ENCODE measurements at regions not wholly inside any gene's neighbourhood (a gene's known extent, or its start where the extent isn't known, plus 50 kb on each side); places are given as distances from the start of the nearest gene placed in this dataset.
"Not testable (repeated sequence)": the region's sequence is repeated elsewhere in the genome, so short reads cannot be mapped to it uniquely, and the experiment has no call there.

DNA sequence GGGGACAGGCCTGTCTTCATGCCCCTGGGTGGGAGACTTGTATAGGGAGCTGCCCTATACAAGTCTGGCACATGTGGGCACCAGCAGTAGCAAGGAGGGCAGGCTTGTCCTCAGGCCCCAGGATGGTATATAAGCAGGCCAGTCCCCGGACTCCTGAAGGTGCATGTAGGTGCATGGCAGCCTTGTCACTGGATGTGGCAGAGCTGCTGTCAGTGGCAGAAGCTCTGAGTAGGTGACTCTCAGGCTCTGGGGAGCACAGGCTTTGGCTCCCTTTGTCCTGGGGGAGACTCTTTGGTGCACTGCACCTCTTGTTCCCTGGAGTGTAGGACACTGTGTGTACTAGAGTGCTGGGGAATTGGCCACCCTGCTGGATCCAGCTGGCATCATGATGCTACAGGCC is 376.7 kb upstream of the DIPK2B start:
- no peak for DNase-seq (ENCODE audit: low spot score)

DNA sequence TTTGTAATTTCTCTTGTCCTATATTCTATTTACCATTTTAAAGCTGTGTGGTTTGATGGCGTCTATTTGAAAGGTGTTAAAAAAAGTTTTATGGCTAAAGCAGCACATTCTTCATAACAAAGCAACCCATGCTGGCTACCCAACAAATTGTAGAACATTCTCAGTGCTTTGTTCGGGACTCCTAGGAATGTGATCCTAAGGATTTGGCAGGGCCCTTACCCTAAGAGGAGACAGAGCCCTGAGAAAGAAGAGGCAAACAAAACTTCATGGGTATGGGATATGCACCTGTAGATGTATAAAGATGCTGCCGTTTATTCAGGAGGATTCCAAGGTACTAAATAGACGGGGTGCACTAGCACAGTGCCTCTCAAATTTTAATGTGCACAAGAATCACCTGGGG is 370.8 kb upstream of the DIPK2B start:
- DNase-seq (ENCODE audit: low spot score), result no peak

DNA sequence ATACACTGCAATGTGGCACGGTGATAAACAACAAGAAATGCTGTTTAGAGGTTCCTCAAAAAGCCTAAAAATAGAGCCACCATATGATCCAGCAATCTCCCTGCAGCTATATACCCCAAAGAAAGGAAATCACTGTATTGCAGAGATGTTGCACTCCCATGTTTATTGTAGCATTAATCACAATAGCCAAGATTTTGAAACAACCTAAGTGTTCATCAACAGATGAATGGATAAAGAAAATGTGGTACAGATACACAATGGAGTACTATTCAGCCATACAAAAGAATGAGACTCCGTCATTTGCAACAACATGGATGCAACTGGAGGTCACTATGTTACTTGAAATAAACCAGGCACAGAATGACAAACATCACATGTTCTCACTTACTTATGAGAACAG is 365.8 kb upstream of the DIPK2B start:
- DNase-seq (ENCODE audit: low spot score), result no peak

DNA sequence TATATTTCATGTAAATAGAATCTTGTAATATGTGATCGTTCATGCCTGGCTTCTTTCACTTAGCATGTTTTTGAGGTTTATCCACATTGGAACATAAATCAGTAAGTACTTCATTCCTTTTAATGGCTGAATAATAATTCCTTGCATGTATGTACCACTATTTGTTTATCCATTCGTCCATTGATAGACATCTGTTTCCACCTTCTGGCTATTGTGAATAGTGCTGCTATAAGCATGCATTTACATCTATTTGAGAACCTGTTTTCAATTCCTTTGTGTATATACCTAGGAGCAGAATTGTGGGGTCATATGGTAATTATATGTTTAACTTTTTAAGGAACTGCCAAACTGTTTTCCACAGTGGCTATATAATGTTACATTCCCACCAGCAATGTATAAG is 356.7 kb upstream of the DIPK2B start:
- DNase-seq (ENCODE audit: low spot score), result no peak

DNA sequence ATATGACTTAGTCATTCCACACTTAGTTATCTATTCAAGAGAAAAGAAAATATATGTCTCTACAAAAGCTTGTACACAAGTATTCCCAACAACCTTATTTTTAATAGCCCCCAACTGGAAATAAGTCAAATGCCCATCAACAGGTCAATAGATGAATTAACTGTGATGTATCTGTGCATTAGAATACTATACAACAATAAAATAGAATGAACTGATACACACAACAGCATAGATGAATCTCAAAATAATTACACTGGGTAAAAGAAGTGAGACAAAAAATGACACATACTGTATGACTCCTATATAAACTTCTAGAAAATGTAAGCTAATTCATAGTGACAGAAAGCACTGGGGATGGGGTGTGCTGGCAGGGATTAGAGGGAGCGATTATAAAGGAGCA is 354.1 kb upstream of the DIPK2B start:
- DNase-seq (ENCODE audit: low spot score), result no peak

DNA sequence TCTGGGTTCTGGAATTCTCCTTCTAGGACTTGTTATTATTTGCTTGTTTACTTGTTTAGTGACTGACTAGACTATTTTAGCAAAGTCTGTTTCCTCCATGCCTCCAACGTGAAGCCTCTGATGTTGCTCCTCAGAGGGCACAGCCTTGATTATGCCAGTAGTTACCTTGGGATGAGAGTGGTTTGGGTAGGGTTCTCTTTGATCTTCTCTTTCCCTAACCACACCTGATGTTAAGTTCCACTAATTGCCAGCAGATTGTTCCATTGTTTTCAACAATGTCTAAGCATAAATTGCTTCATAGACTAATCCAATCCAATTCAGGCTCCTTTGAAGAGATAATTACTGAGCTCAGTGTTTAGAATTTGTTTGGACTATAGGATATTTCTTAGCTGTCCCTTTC is 352.7 kb upstream of the DIPK2B start:
- no peak for DNase-seq (ENCODE audit: low spot score)

DNA sequence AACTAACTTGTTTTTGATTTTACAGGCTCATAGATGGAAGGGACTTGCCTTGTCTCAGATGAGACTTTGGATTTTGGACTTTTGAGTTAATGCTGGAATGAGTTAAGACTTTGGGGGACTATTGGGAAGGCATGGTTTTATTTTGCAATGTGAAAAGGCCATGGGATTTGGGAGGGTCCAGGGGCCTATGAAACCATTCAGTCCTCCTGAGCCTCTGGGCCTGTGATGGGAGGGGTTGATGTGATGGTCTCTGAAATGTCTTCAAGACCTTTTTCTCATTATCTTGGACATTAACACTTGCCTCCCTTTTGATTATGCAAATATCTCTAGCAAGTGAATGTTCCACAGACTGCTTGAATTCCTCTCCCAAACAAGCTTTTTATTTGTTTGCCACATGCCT is 346.0 kb upstream of the DIPK2B start:
- not testable (repeated sequence) for DNase-seq (ENCODE audit: low spot score)

DNA sequence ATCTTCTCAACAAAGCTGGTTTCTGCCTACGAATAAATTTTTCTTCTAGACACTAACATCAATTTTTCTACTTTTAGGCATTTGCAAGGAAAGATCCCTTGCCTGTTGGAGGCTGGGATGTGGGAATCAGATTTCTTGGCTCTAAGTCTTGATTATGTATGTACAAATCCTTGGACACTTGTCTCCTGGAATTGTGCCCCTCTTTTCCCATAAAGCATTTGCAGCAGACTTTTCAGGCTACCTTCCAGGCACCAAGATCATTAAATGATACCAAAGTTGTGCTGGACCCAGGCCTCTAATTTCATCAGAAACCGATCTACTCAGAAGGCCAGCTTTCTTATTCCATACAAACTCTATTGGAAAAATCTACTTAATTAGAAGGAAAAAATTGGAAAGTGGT is 339.5 kb upstream of the DIPK2B start:
- no peak for DNase-seq (ENCODE audit: low spot score)

DNA sequence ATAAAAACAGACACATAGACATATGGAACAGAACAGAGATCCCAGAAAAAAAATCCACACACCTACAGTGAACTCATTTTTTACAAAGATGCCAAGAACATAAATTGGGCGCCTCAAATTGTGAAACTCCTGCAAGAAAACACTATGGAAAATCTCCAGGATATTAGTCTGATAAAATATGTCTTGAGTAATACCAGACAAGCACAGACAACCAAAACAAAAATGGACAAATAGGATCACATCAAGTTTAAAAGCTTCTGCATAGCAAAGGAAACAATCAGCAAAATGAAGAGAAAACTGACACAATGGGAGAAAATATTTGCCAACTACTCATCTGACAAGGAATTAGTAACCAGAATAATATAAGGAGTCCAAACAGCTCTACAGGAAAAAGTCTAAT is 337.3 kb upstream of the DIPK2B start:
- no peak for DNase-seq (ENCODE audit: low spot score)

DNA sequence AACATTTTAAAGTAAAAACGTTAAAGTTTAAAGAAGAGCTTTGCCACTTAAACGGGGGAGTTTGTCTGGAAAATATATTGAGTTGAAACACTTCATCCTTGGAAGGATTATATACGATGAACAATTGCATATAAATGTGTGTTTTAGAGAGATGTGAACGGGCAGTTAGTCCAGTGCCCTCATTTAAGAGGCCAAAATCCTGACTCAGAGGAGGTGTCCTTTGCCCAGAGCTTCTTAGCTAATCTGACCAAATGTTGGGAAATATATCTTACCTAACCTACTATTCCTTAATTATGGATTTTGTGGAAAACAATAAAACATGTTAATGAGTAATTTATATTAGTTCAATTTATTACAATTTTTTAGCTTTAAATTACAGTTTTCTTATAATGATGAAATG is 327.2 kb upstream of the DIPK2B start:
- DNase-seq (ENCODE audit: low spot score), result no peak

DNA sequence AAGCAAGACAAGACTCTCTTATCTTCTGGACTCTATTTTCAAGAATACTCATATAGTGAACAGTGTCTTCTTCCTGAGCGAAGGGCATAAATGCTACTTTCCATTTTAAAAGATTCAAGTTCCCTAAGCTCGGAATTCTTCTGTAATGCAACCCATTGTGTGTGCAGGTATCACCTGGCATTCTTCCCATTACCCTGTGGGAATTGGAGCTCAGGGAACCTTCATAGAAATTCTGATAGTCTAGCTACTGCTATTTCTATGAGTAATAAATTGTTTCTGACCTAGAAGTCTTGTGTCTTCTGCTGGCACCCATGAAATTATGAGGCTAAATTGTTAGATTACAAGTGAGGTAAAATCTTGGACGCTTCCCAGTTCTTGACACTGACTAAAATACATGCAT is 324.1 kb upstream of the DIPK2B start:
- no peak for DNase-seq (ENCODE audit: low spot score)

DNA sequence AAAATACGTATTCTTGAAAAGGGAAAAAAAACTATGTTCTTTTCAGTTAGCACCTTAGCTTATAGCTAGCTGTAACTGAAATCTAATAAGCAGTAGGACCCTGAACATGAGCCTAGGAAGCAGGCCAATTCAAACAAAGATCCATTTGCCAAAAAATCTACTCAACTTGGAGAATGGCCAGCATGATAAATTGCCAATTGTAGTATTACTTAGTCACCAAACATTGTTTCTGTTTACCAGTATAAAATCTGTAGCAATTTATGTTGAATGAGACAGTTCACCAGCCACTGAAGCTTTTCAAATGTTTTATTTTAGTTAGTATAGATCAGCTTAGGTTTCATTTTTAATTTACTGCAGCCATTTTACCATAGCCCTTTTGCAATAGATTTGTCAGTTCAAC is 323.6 kb upstream of the DIPK2B start:
- DNase-seq (ENCODE audit: low spot score), result no peak

DNA sequence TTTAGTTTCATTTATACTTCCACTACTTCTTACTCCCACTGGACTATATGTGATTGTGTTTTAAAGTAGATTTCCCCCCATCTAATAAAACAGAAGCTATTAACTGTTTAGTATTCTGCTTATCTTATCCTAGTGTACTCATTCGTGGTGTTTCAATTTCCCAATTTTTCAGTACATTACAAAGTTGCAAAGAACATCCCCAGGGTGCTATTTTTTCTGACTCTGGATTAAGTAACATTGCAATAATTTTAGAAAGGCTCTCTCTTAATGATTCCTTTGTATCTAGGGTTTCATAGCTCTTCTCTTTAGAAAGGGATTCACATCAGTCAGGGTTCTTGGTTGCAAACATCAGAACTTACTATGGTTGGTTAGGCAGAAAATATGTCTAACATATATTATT is 317.9 kb upstream of the DIPK2B start:
- no peak for DNase-seq (ENCODE audit: low spot score)

DNA sequence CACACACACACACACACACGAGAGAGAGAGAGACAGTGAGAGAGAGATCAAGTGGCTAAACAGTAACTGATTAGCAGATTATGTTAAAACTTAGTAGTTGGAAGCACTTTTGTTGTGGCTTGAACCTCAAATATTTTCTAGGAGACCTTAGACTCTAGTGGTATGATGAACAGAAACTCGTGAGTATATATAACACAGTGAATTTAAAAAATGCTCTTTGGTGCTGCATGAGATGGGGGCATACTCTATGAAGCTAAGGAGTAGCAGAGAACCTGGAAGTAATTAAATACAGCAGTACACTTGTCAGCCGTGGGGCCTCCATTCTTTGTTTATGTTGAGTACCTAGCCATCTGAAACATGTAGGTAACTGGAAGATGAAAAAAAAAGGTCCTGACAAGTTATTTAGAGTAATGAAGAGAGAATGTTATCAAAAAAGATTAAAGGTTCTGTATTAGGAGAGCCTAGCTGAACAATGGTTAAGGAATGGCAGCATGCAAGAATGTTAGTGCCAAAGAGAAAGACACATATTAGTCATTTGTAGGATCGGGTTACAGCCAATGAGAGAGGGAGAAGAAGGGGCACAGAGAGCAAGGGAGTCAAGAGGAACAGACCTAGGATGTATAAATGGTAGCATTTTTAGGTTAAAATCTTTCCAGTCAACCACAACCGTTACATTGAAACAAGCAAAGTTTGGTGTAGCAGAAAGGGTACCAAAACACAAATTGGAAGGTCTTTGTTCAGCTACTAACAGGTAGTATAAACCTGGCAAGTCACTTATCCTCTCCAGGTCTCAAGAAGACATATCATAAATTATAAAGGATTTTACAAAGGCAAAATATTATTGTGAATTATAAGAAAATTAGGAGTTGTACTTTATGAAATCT is 316.7 kb upstream of the DIPK2B start:
- DNase-seq (ENCODE audit: low spot score), result no peak

DNA sequence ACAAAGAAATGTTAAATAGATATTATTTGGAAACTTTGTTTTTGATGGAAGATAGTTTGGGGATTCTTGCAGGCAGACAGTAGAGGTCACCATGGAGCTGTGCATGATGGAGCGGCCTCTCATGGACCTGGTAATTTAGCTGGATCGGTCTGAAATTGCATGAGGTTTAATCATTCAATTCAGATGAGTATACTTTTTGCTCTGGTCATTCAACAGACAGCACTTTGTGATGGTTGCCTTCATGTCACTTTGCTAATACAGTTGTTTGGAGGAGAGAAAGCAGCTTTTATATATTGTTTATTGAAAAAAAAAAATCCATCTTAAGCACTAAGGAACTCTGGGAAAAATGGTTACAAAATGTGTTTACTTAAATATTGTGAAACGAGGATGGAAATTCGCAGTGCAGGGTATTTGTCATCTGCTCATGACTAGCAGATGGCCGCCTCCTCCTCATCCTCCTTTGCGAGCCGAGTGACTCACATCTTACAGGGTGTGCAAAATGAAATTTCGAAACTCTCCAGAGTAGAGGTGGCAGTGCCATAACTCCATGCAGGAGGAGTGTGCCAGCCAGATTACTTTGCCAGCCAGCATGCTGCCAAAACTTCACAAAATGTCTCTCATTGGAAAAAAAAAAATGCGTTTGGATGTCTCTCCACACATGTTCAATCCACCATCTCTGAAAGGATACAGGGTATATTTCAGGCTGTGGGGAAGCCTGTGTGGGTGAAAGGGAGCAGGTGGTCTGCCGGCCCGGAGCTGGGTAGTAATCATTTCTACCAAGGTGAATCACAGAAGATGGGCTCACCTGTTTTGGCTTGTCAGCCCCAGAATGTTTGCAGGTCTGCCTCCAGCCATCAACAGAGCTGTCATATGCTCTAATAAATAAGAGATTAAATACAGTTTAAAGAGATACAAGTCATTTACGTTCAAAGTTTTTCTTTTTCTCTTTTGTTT is 314.9 kb upstream of the DIPK2B start:
- DNase-seq (ENCODE audit: low spot score), result peak; percentile 40

DNA sequence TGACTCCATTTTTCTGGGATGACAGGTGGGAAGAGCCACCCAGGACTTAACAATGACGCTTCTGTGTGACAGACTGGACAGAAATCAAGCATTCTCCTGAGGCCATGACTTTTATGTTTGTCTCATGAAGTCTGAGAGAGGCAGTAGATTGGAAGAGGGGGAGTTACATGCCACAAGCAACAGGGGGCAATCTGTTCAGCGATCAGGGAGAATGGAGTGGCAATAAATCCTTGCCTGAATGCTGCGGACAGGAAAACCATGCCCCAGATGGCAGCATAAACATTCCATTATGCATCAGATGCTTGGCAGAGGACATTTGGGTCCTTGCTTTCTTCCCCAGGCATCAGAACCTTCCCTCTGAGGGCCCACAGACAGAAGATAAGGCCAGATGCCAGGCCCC is 312.4 kb upstream of the DIPK2B start:
- DNase-seq (ENCODE audit: low spot score), result no peak

DNA sequence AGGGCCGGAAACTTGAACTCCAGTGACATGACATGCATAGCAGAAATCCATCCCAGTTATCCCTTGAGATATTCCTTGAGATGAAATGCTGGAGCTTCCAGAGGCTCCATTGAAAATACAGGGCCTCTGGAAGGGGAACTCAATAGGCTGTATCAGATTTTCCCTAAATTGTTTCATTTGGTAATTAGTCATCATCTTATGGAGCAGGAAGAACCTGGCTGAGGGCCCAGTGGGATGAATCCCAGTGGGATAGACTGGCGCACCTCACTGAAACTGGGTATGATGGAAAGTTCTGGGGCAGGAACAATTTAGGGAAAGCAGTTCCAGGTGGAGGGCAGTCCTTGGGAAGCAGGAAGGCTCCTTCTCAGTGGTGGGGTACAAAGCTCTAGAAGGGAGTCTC is 307.8 kb upstream of the DIPK2B start:
- no peak for DNase-seq (ENCODE audit: low spot score)

DNA sequence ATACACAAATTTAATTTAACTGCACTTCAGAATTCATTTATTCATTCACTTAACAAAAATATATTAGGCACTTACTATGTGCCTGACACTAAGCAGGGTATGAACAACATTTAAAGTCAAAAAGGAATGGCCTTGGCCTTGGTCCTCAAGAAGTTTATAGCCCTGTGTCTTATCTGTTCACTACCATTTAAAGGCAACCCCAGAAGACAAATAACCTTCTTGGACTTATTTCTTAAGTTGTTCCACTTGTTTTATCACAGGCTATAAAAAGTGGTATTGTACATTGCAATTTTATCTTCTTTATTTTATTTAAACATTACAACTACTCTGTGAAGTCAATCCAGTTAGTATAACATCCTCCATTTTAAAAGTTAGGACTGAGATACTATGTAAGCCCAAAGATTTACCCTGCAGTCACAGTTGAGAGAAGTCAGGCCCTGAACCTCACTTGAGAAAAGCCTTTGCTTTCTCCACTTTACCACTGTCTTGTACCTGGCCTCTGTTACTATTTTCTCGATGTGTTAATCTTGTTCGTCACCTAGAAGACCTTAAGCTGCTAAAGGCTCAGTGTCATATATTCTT is 305.6 kb upstream of the DIPK2B start:
- DNase-seq (ENCODE audit: low spot score), result no peak

DNA sequence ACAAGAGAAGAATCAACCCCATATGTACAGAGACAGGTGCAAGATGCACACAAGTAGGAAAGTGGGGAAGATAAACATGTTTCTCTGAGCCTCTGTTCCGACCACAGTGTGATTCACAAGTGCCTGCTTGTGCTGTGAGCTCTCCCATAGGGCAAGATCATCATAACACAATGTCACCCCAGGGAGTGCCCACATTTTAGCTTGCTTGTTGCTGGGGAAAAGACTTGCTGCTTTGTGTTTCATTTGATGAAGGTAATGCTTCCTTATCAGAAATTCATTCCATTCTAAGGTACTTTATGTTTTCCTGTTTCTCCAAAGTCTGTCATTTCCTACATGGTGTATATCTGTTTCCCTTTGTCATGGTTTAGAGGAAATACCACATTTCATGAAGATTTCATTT is 304.5 kb upstream of the DIPK2B start:
- no peak for DNase-seq (ENCODE audit: low spot score)

DNA sequence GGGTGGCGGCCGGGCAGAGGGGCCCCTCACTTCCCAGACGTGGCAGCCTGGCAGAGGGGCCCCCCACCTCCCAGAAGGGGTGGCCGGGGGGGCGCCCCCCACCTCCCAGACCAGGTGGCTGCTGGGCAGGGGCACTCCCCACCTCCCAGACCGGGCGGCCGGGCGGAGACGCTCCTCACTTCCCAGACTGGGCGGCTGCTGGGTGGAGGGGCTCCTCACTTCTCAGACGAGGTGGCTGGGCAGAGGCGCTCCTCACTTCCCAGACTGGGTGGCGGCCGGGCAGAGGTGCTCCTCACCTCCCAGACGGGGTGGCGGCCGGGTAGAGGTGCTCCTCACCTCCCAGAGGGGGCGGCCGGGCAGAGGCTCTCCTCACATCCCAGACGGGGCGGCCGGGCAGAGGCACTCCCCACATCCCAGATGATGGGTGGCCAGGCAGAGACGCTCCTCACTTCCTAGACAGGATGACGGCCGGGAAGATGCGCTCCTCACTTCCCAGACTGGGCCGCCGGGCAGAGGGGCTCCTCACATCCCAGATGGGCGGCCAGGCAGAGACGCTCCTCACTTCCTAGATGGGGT is 303.2 kb upstream of the DIPK2B start:
- DNase-seq (ENCODE audit: low spot score), result not testable (repeated sequence)

DNA sequence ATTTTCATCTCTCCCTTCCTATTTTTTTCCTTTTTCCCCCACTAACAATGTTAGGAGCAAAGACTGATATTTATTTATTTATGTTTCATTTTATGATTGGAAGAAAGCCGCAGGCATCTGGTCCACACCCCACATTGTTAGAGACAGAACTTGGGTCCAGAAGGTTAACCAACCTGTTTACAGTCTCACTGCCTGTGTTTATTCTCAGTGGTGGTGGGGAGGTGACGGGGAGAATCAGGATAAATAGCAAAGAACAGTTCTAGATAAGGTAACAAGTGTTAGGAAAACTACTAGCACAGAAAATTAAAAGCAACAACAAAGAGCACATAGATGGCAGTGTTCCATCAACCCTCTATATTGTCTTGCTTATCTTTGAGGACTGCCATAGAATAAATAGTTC is 301.7 kb upstream of the DIPK2B start:
- DNase-seq (ENCODE audit: low spot score), result no peak

DNA sequence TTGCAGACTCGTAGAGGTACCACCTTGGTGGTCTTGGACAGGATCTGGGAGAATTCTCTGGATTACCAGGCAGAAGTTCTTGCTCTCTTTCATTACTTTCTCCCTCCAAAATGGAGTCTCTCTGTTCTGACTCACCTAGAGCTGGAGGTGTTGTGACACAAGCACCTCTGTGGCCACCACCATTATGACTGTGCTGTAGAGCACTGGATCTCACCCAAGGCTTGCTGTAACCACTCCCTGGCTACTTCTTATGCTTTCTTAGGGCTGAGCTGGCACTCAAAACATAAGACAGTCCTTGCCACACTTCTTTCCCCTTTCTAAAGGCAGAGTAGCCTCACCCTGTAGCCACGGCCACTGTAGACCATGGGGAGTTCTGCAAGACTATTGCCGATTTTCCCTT is 296.6 kb upstream of the DIPK2B start:
- no peak for DNase-seq (ENCODE audit: low spot score)
